Smooth muscle cell (in vitro differentiated cells): ENCODE measurements at regions not wholly inside any gene's neighbourhood (a gene's known extent, or its start where the extent isn't known, plus 50 kb on each side); places are given as distances from the start of the nearest gene placed in this dataset.

ENCODE experiments used
- DNase-seq: peaks from one replicate; lab custom pipeline; 2025; ENCODE audit not compliant: unreplicated experiment; lab: John Stamatoyannopoulos, UW
- H2AFZ ChIP-seq: fragments of 200-600 bp; sonication (generic); 2 replicates; pipeline ENCODE4 v1.6.0; 2016; ENCODE audit warnings: antibody characterized with exemption, low read depth, mild to moderate bottlenecking
- H3F3A ChIP-seq: fragments of 200-600 bp; sonication (generic); 2 replicates; pipeline ENCODE4 v1.6.0; 2017; ENCODE audit warnings: antibody characterized with exemption, low read depth
- H3K27ac ChIP-seq: fragments of 200-600 bp; sonication (generic); 2 replicates; pipeline ENCODE4 v1.5.1; 2016; ENCODE audit warnings: low read depth, mild to moderate bottlenecking
- H3K27me3 ChIP-seq: fragments of 200-600 bp; sonication (generic); 2 replicates; pipeline ENCODE4 v1.6.1; 2016; ENCODE audit warnings: low read depth, mild to moderate bottlenecking
- H3K36me3 ChIP-seq: fragments of 200-600 bp; sonication (generic); 2 replicates; pipeline ENCODE4 v1.5.1; 2016; ENCODE audit warnings: low read depth
- H3K4me1 ChIP-seq: fragments of 200-600 bp; sonication (generic); 2 replicates; pipeline ENCODE4 v1.5.1; 2016; ENCODE audit warnings: low read depth
- H3K4me2 ChIP-seq: fragments of 200-600 bp; sonication (generic); 2 replicates; pipeline ENCODE4 v1.6.0; 2016; ENCODE audit warnings: mild to moderate bottlenecking
- H3K4me3 ChIP-seq: fragments of 200-600 bp; sonication (generic); 2 replicates; pipeline ENCODE4 v1.5.1; 2016; ENCODE audit warnings: mild to moderate bottlenecking
- H3K79me2 ChIP-seq: fragments of 200-600 bp; sonication (generic); 2 replicates; pipeline ENCODE4 v1.6.0; 2016; ENCODE audit warnings: low read depth, mild to moderate bottlenecking
- H3K9ac ChIP-seq: fragments of 200-600 bp; sonication (generic); 2 replicates; pipeline ENCODE4 v1.6.0; 2016; ENCODE audit warnings: low read depth
- H3K9me3 ChIP-seq: fragments of 200-600 bp; sonication (generic); replicated peaks from 2 replicates; pipeline ENCODE4 v1.5.1; 2016; ENCODE audit warnings: low read depth
- H4K20me1 ChIP-seq: fragments of 200-600 bp; sonication (generic); 2 replicates; pipeline ENCODE4 v1.6.0; 2016; ENCODE audit warnings: low read depth
- WGBS: methylation state at CpG from one replicate; pipeline ENCODE4 v1.1.7; 2016; ENCODE audit warnings: low lambda C conversion rate; 5-methylcytosine and 5-hydroxymethylcytosine counted together
- TF ChIP-seq, protein P1 (sequence below): fragments of 200-600 bp; sonication (generic); IDR thresholded peaks from 2 replicates; pipeline ENCODE4 v1.5.1; 2017; ENCODE audit warnings: borderline replicate concordance, mild to moderate bottlenecking, antibody characterized with exemption; ENCODE audit not compliant: insufficient read depth, poor library complexity, severe bottlenecking

DNA sequence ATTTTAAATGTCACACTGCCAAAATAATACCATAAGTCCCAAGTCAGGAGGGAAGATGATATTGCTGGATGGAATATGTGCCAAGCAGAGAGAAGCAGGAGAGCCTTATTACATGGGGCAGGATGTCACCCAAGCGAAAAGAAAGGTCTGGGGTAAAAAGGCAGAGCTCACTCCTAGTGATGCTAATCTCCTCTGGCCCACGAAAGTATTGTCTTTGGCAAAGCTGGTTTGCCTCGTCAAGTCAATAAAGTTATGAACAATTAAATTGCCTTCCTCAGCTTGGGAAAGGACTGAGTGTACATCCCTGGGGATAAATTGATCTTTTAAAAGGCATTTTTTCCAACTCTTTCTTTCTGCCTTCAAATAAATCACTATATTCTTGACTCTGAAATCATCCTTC lies 220.6 kb downstream of the DMAC1 start:
- 88% methylated on average over 3 of the region's 3 CpGs for WGBS
- Histone ChIP-seq H3K4me2 (no peak overlapping the region), H3K27ac (no peak overlapping the region), H3K4me1 (peaks cover 6% of the 10 kb centered on the region), H3K9ac (no peak overlapping the region), H2AFZ (no peak overlapping the region), H3K36me3 (no peaks in the 10 kb centered on the region), H3K9me3 (no peaks in the 10 kb centered on the region), H3K4me3 (no peak overlapping the region), H3K27me3 (no peaks in the 10 kb centered on the region), H3F3A (no peaks in the 10 kb centered on the region), H4K20me1 (no peaks in the 10 kb centered on the region), H3K79me2 (no peaks in the 10 kb centered on the region)
- no peak for DNase-seq
- TF ChIP-seq, protein P1, sequence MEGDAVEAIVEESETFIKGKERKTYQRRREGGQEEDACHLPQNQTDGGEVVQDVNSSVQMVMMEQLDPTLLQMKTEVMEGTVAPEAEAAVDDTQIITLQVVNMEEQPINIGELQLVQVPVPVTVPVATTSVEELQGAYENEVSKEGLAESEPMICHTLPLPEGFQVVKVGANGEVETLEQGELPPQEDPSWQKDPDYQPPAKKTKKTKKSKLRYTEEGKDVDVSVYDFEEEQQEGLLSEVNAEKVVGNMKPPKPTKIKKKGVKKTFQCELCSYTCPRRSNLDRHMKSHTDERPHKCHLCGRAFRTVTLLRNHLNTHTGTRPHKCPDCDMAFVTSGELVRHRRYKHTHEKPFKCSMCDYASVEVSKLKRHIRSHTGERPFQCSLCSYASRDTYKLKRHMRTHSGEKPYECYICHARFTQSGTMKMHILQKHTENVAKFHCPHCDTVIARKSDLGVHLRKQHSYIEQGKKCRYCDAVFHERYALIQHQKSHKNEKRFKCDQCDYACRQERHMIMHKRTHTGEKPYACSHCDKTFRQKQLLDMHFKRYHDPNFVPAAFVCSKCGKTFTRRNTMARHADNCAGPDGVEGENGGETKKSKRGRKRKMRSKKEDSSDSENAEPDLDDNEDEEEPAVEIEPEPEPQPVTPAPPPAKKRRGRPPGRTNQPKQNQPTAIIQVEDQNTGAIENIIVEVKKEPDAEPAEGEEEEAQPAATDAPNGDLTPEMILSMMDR = no peak

DNA sequence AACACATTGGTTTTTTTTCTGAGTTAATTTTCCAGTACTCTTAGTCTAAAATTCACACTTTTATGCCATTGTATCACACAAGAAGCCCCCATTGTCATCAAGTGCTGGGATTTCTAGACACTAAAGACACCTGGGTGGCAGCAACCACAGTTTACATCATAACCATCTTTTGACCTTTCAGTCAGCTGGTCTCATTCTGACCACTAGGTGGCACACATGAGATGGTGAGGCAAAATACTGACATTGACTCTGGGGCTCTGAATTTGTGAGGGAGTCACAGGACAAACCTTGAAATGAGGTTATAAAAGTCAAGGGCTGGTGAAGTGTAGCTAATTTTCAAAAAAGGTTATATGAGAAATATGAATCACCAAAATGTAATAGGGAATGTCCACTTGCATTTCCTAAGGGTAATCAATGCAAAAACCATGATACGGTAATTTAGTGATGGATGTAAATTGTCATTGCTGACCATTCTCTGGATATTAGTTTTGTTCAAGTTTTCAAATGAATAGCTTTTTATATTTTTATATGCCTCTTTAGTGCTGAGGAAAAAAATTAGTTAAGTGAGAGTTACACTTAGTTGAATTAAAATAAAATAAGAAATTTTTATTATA lies 229.4 kb downstream of the DMAC1 start:
- Histone ChIP-seq H3K4me3 (no peak overlapping the region), H3K9me3 (no peaks in the 10 kb centered on the region), H3K27me3 (no peaks in the 10 kb centered on the region), H3K27ac (no peak overlapping the region), H2AFZ (no peak overlapping the region), H4K20me1 (no peaks in the 10 kb centered on the region), H3K4me1 (no peaks in the 10 kb centered on the region), H3K36me3 (no peaks in the 10 kb centered on the region), H3F3A (no peaks in the 10 kb centered on the region), H3K9ac (no peak overlapping the region), H3K4me2 (no peak overlapping the region), H3K79me2 (no peaks in the 10 kb centered on the region)
- 95% methylated on average over 1 of the region's 1 CpG for WGBS
- TF ChIP-seq, protein P1 = peak; percentile 89
- DNase-seq = no peak

DNA sequence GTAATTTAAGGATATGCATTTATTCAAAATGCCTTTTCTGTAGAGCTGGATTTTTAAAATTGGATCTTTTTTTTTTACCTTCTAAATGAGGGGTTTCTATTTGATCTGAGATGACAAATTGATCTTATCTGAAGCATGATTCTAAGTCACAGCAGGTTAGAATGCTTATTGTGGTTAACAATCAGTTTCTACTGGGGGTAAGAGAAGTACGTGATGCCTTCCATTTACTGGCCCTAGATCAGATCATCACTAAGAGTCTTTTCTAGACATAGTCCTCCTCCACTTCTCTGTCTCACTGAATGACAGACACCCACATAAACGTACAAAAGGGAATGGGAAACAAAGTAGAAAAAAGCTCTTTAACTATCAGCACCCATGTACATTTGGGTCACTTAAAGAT lies 231.9 kb downstream of the DMAC1 start:
- no peaks in the 10 kb centered on the region for H3K79me2 ChIP-seq
- H3K4me1 ChIP-seq = no peaks in the 10 kb centered on the region
- WGBS = 83% methylated on average over 2 of the region's 2 CpGs
- H3K27me3 ChIP-seq = no peaks in the 10 kb centered on the region
- no peaks in the 10 kb centered on the region for H4K20me1 ChIP-seq
- no peaks in the 10 kb centered on the region for H3K36me3 ChIP-seq
- no peak overlapping the region for H2AFZ ChIP-seq
- TF ChIP-seq, protein P1 = no peak
- no peaks in the 10 kb centered on the region for H3K9me3 ChIP-seq
- no peaks in the 10 kb centered on the region for H3F3A ChIP-seq
- no peak overlapping the region for H3K4me2 ChIP-seq
- H3K9ac ChIP-seq = no peak overlapping the region
- no peak for DNase-seq
- H3K27ac ChIP-seq = no peak overlapping the region
- H3K4me3 ChIP-seq = no peak overlapping the region

DNA sequence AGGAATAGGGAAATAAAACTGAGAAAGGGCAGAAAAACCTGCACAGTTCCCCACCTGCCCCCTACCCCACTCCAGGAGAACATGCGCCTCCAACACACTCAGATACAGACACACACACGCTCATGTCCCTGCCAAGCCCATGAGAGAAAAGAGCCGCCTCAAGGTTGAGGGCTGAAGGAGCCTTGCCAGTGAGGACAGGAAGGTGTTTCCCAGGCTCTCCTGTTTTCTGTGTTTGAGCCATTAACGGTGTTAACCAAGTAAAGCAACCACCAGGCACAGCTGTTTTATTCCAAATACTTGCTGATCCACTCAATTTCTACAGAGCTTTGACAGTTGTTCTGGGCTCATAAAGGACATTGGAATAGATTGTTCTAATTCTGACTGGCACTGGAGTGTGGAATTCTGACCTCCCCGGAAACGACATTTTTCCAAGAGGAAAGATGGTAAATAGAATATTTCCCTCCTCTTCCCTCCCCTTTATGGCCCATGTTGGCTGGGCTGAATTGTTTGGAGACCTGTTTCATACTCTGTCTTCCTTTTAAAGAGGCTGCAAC lies 238.0 kb downstream of the DMAC1 start:
- 90% methylated on average over 6 of the region's 6 CpGs for WGBS
- peak overlapping the region; percentile 44 for H2AFZ ChIP-seq
- H3F3A ChIP-seq = no peaks in the 10 kb centered on the region
- H3K27me3 ChIP-seq = no peaks in the 10 kb centered on the region
- TF ChIP-seq, protein P1 = no peak
- H4K20me1 ChIP-seq = no peaks in the 10 kb centered on the region
- H3K79me2 ChIP-seq = no peaks in the 10 kb centered on the region
- no peak overlapping the region for H3K27ac ChIP-seq
- no peaks in the 10 kb centered on the region for H3K36me3 ChIP-seq
- H3K4me2 ChIP-seq = no peak overlapping the region
- peaks cover 10% of the 10 kb centered on the region for H3K4me1 ChIP-seq
- H3K9ac ChIP-seq = no peak overlapping the region
- H3K4me3 ChIP-seq = no peak overlapping the region
- H3K9me3 ChIP-seq = no peaks in the 10 kb centered on the region
- DNase-seq = no peak
